Esophagus squamous epithelium (tissue), 5 donors: ENCODE measurements at regions not wholly inside any gene's neighbourhood (a gene's known extent, or its start where the extent isn't known, plus 50 kb on each side); places are given as distances from the start of the nearest gene placed in this dataset.

Experiments
- DNase-seq: peaks from one replicate; lab custom pipeline; 2025; lab: John Stamatoyannopoulos, UW
- H3K27ac ChIP-seq, 4 donors: fragments of 200-600 bp; sonication (generic); one replicate each; pipeline ENCODE4 v1.5.1; 2016 to 2019; ENCODE audit warnings: mild to moderate bottlenecking in 1 of 4
- H3K27me3 ChIP-seq, 4 donors: fragments of 200-600 bp; sonication (generic); 1 replicate in 3 of 4; 2 replicates in 1 of 4; pipeline versions ENCODE4 v1.5.1 to v1.6.0; 2017 to 2021; ENCODE audit warnings: antibody characterized with exemption in 1 of 4
- H3K36me3 ChIP-seq, 3 donors: fragments of 200-600 bp; sonication (generic); one replicate each; pipeline ENCODE4 v1.5.1; 2016 to 2019
- H3K4me1 ChIP-seq, 3 donors: fragments of 200-600 bp; sonication (generic); one replicate each; pipeline ENCODE4 v1.5.1; 2017 to 2019
- H3K4me3 ChIP-seq, 4 donors: fragments of 200-600 bp; sonication (generic); 1 replicate in 3 of 4; 2 replicates in 1 of 4; pipeline ENCODE4 v1.5.1; 2016 to 2019; ENCODE audit warnings: mild to moderate bottlenecking in 2 of 4, moderate library complexity in 1 of 4
- H3K9me3 ChIP-seq, 3 donors: fragments of 200-600 bp; sonication (generic); one replicate each; pipeline ENCODE4 v1.5.1; 2016 to 2019
- POLR2A ChIP-seq, 4 donors: fragments of 450-650 bp; IDR thresholded peaks; one replicate each; pipeline ENCODE4 v1.6.1; 2017; ENCODE audit warnings: antibody characterized with exemption in 4 of 4, mild to moderate bottlenecking in 4 of 4, moderate library complexity in 3 of 4
- WGBS, 2 donors: methylation state at CpG; one replicate each; pipeline ENCODE4 v1.1.5; 2018; 5-methylcytosine and 5-hydroxymethylcytosine counted together
- intact Hi-C: fragments of 100-400 bp; cut with DNase I; formaldehyde crosslinking; loops from one replicate; pipeline ENCODE4 v1.15.0; 2022
- TF ChIP-seq, protein P1 (sequence below), 6 experiments: fragments of 450-650 bp in 4 of 6; fragments of 200-600 bp in 2 of 6; sonication (generic) in 2 of 6; IDR thresholded peaks; one replicate each; pipeline ENCODE4 v1.5.1; 2016 to 2019; ENCODE audit warnings: antibody characterized with exemption in 6 of 6, mild to moderate bottlenecking in 4 of 6, moderate library complexity in 4 of 6
- donor health status: DM: yes; HTN: yes; CAD: no.

DNA sequence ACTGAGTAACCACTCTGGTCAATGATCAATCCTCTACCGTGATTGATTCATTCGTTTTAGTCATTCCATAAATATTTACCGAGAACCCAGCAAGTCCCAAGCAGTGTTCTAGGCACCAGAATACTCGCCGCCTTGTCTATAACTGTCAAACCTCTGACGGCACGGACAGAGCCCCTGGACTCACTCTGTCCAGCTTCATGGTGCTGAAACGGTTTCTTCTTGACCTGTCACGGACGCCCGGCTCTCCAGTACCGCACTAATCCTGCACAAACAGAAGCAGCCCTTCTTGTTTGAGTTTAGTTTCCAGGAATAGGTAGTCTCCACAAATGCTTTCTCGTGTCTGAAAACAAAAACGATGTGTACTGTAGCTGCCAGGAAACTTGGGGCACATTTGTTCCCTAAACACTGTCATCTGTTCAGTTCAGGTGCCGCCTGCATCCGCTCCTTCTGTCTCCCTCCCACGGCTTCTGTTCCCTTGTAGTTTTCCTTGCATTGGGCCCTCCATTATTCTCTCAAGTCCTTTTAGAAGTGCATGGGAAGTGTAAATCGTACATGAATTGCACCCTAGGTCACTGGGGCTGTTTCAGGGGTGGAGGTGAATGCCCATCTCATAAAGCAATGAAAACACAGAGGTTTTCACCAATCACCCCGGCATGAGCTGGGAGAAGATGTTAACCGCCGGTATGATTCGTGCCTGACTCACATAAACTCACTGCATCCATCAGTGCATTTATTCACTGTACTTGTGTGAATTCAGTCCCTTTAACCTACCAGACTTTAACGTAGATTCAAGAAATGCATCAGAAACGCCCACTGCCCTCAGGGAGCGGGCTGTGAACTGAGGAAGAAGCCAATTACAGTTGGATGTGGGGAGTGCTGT, 209.3 kb upstream of the CDH4 start:
- WGBS, 2 donors: 49 to 56% methylated on average over 22 to 25 of the region's 25 CpGs
- Histone ChIP-seq H3K4me1 (no peaks in the 10 kb centered on the region), H3K4me3 (no peak overlapping the region), H3K27me3 (no peaks in the 10 kb centered on the region), H3K36me3 (no peaks in the 10 kb centered on the region), H3K27ac (no peak overlapping the region), H3K9me3 (no peaks in the 10 kb centered on the region)
- no peak for DNase-seq
- intact Hi-C loops: no loop called here
- no peak for TF ChIP-seq POLR2A (IDR thresholded peaks at IDR 0.05)
- TF ChIP-seq, protein P1, sequence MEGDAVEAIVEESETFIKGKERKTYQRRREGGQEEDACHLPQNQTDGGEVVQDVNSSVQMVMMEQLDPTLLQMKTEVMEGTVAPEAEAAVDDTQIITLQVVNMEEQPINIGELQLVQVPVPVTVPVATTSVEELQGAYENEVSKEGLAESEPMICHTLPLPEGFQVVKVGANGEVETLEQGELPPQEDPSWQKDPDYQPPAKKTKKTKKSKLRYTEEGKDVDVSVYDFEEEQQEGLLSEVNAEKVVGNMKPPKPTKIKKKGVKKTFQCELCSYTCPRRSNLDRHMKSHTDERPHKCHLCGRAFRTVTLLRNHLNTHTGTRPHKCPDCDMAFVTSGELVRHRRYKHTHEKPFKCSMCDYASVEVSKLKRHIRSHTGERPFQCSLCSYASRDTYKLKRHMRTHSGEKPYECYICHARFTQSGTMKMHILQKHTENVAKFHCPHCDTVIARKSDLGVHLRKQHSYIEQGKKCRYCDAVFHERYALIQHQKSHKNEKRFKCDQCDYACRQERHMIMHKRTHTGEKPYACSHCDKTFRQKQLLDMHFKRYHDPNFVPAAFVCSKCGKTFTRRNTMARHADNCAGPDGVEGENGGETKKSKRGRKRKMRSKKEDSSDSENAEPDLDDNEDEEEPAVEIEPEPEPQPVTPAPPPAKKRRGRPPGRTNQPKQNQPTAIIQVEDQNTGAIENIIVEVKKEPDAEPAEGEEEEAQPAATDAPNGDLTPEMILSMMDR (IDR thresholded peaks at IDR 0.05): no peak

- no peak for DNase-seq
- WGBS, 2 donors: 53 to 67% methylated on average over 5 to 8 of the region's 9 CpGs
- H3K27me3 ChIP-seq: no peaks in the 10 kb centered on the region
- no peak overlapping the region for H3K27ac ChIP-seq
- no peaks in the 10 kb centered on the region for H3K4me1 ChIP-seq
- H3K36me3 ChIP-seq: no peaks in the 10 kb centered on the region
- H3K4me3 ChIP-seq: no peak overlapping the region
- TF ChIP-seq, protein P1 (IDR thresholded peaks at IDR 0.05): no peak
- TF ChIP-seq POLR2A (IDR thresholded peaks at IDR 0.05): no peak
- intact Hi-C loops: no loop called here
- H3K9me3 ChIP-seq: no peaks in the 10 kb centered on the region
Measured at GRCh38 chr20:61043681-61044080, 208.4 kb upstream of the CDH4 start.

GRCh38 chr20:61044499-61044898, 207.6 kb upstream of the CDH4 start:
- TF ChIP-seq POLR2A (IDR thresholded peaks at IDR 0.05): no peak
- TF ChIP-seq, protein P1 (IDR thresholded peaks at IDR 0.05): no peak
- 66 to 89% methylated on average over 2 to 3 of the region's 4 CpGs for WGBS, 2 donors
- H3K4me3 ChIP-seq: no peak overlapping the region
- H3K4me1 ChIP-seq: no peaks in the 10 kb centered on the region
- H3K36me3 ChIP-seq: no peaks in the 10 kb centered on the region
- no peaks in the 10 kb centered on the region for H3K27me3 ChIP-seq
- no peak for DNase-seq
- H3K27ac ChIP-seq: no peak overlapping the region
- H3K9me3 ChIP-seq: no peaks in the 10 kb centered on the region
- intact Hi-C loops: no loop called here

DNA sequence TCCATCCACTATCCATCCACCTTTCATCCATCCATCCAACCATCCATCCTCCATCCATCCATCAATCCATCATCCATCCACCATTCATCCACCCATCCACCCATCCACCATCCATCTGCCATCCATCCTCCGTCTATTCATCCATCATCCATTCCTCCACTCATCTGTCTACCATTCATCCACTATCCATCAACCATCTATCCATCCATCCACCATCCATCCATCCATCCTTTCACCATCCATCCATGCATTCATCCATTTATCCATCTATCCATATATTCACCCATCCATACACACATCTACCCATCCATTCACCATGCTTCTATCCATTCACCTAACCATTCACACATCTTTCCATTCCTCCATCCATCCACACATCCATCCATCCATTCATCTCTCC, 207.0 kb upstream of the CDH4 start:
- DNase-seq: no peak
- WGBS, 2 donors: 88 to 96% methylated on average over 1 of the region's 1 CpG
- intact Hi-C loops: no loop called here
- Histone ChIP-seq H3K9me3 (no peaks in the 10 kb centered on the region), H3K36me3 (no peaks in the 10 kb centered on the region), H3K27ac (no peak overlapping the region), H3K4me3 (no peak overlapping the region), H3K4me1 (no peaks in the 10 kb centered on the region), H3K27me3 (no peaks in the 10 kb centered on the region)
- TF ChIP-seq POLR2A (IDR thresholded peaks at IDR 0.05): no peak
- TF ChIP-seq, protein P1 (IDR thresholded peaks at IDR 0.05): no peak

DNA sequence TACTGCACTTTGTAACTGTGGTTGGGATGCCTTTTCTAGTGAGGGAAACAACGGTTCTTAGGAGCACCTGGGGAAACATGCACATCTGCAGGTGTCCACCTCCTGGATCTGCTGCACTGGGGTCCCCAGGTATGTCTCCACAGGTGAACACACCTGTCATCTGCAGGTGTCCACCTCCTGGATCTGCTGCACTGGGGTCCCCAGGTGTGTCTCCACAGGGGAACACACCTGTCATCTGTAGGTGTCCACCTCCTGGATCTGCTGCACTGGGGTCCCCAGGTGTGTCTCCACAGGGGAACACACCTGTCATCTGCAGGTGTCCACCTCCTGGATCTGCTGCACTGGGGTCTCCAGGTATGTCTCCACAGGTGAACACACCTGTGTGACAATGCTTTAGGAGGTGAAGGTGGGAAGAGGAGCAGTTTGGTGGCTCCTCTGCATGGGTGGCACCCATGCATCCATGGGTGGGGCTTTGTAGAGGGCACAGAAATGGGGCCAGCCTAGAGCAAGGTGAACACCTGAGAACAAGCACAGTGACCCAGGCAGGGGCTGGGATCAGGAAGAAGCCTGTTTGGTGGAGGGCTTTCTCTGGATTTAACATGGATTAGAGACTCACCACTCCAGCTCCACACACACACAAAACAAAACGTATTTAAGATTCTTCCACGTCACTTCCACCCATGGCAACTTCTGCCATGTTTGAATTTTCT, 206.0 kb upstream of the CDH4 start:
- no peaks in the 10 kb centered on the region for H3K36me3 ChIP-seq
- H3K9me3 ChIP-seq: no peaks in the 10 kb centered on the region
- no peaks in the 10 kb centered on the region for H3K27me3 ChIP-seq
- no peak for DNase-seq
- intact Hi-C loops: no loop called here
- H3K4me1 ChIP-seq: no peaks in the 10 kb centered on the region
- no peak overlapping the region for H3K27ac ChIP-seq
- no peak for TF ChIP-seq POLR2A (IDR thresholded peaks at IDR 0.05)
- TF ChIP-seq, protein P1 (IDR thresholded peaks at IDR 0.05): no peak
- no peak overlapping the region for H3K4me3 ChIP-seq
- 40 to 55% methylated on average over 2 of the region's 3 CpGs for WGBS, 2 donors
